Endothelial cell of umbilical vein (primary cell): ENCODE measurements at regions not wholly inside any gene's neighbourhood (a gene's known extent, or its start where the extent isn't known, plus 50 kb on each side); places are given as distances from the start of the nearest gene placed in this dataset.

Source experiments
- EZH2 ChIP-seq: IDR thresholded peaks from 2 replicates; pipeline ENCODE4 v1.6.1; 2012; ENCODE audit warnings: borderline replicate concordance, low read depth, mild to moderate bottlenecking, moderate library complexity, low read length, inconsistent platforms; ENCODE audit not compliant: severe bottlenecking
- MYC ChIP-seq: IDR thresholded peaks from one replicate; pipeline ENCODE4 v1.6.1; 2011; ENCODE audit warnings: mild to moderate bottlenecking, low read depth, low read length
- POLR2A ChIP-seq: IDR thresholded peaks from 2 replicates; pipeline ENCODE4 v1.6.1; 2012; ENCODE audit warnings: low read depth, mild to moderate bottlenecking, control low read depth, low read length
- POLR2AphosphoS5 ChIP-seq: IDR thresholded peaks from 2 replicates; pipeline ENCODE4 v1.6.1; 2012; ENCODE audit warnings: low read depth, mild to moderate bottlenecking, control low read depth, low read length, moderate library complexity; ENCODE audit not compliant: insufficient read depth
- TF ChIP-seq, protein P1 (sequence below), 2 donors: IDR thresholded peaks; 1 replicate in 1 of 2; 2 replicates in 1 of 2; pipeline ENCODE4 v1.5.1; 2011; ENCODE audit warnings: low read length in 2 of 2, mild to moderate bottlenecking in 2 of 2, moderate library complexity in 2 of 2, control low read depth in 1 of 2, inconsistent platforms in 1 of 2, low read depth in 1 of 2; ENCODE audit not compliant: insufficient read depth in 1 of 2; ENCODE audit errors: extremely low read depth in 1 of 2
- TF ChIP-seq, protein P2 (sequence below): IDR thresholded peaks from 2 replicates; pipeline ENCODE4 v1.6.1; 2011; ENCODE audit not compliant: insufficient read depth, insufficient read length

DNA sequence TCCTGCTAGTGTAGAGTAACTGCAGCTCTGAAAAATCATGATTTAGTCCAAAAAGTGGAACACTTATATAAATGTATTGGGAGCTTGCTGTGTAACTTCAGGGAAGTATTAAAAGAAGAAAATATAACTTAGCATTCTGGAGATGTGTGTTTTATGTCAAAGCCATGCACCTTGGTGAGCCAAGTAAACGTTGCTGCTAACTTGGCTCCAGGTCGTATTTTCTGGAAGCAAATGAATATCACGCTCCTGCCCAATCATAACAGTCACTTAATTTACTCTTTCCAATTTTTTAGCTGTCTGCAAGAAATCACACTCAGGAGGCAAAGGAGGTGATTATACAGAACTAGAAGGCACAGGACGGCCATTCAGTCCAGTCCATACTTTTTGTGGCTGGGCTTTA lies 61.1 kb downstream of the DOP1B start:
- TF ChIP-seq, protein P1, sequence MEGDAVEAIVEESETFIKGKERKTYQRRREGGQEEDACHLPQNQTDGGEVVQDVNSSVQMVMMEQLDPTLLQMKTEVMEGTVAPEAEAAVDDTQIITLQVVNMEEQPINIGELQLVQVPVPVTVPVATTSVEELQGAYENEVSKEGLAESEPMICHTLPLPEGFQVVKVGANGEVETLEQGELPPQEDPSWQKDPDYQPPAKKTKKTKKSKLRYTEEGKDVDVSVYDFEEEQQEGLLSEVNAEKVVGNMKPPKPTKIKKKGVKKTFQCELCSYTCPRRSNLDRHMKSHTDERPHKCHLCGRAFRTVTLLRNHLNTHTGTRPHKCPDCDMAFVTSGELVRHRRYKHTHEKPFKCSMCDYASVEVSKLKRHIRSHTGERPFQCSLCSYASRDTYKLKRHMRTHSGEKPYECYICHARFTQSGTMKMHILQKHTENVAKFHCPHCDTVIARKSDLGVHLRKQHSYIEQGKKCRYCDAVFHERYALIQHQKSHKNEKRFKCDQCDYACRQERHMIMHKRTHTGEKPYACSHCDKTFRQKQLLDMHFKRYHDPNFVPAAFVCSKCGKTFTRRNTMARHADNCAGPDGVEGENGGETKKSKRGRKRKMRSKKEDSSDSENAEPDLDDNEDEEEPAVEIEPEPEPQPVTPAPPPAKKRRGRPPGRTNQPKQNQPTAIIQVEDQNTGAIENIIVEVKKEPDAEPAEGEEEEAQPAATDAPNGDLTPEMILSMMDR (IDR thresholded peaks at IDR 0.05; ENCODE audit: extremely low read depth in 1 of 2, insufficient read depth in 1 of 2, low read depth in 1 of 2, low read length in 2 of 2), result no peak
- TF ChIP-seq POLR2AphosphoS5 (no peak), POLR2A (no peak), EZH2 (no peak), MYC (no peak)
- TF ChIP-seq, protein P2, sequence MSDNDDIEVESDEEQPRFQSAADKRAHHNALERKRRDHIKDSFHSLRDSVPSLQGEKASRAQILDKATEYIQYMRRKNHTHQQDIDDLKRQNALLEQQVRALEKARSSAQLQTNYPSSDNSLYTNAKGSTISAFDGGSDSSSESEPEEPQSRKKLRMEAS, result no peak
